NCI-H2171 treated with DMSO at 0.1 percent for 48 hours (cell line): ENCODE measurements at regions not wholly inside any gene's neighbourhood (a gene's known extent, or its start where the extent isn't known, plus 50 kb on each side); places are given as distances from the start of the nearest gene placed in this dataset.

ENCODE experiments used
- DNase-seq: peaks from one replicate; lab custom pipeline; 2025; lab: John Stamatoyannopoulos, UW

GRCh38 chr17:45720386-45720785, 63.7 kb upstream of the CRHR1 start:
- DNase-seq, result no peak

- no peak for DNase-seq
Measured at GRCh38 chr17:45722161-45722560, 62.0 kb upstream of the CRHR1 start.

DNA sequence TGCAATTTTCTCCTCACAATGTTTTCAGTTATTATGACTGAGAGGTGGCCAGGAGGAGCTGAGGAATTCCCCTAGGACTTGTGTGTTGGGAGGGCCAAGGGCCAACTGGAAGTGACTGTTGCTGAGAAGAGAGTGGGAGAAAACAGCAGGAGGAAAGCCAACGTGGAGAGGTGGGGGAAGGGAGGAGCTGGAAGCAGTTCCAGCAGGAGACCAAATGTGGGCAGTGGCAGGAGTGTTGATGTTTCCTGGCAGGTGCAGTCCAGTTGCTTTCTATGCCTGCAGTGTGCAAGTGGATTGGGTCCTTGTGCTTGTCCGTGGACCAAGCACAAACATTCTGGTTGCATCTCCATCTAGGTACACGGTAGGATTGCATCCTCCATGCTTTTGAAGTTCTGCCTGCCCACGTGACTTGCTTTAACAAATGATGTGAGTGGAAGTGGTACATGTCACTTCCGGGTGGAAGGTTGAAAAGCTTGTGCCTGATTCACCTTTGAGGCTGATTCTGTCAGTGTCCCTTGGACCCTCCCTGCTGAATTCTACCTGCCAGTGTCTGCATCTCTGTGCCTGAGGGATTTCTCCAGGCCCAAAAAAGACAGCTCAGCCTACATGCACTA, 54.7 kb upstream of the CRHR1 start:
- no peak for DNase-seq

DNA sequence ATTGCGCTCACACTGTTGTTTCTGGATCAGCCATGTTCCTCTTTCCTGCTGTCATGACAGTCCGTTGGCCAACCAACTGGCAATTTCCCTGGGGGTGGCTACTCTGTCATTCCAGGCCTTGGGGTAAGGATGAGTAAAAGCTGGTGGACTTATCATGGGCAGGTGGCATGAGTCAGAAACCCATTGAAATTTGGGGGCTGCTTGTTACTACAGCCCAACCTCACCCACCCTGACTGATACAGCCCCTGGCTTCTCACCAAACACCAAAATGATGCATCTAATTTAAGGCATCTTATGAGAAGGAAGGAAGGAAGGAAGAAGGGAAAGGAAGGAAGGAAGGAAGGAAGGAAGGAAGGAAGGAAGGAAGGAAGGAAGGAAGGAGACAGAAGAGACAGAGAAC, 53.9 kb upstream of the CRHR1 start:
- DNase-seq, result no peak

DNA sequence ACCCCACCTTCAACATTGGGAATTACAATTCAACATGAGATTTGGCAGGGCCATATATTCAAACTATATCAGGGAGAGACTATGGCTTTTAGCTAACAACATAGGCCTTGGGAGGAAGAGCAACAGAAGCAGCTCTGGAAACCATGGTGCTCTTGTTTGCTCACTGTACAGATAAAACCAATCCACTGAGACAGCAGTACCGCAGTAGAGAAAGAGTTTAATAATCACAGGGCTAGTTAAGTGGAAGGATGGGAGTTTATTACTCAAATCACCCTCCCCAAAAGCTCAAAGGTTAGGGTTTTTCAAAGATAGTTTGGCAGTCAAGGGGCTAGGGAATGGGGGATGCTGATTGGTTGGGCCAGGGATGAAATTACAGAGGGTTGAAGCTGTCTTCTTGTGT, 52.7 kb upstream of the CRHR1 start:
- DNase-seq, result no peak

DNA sequence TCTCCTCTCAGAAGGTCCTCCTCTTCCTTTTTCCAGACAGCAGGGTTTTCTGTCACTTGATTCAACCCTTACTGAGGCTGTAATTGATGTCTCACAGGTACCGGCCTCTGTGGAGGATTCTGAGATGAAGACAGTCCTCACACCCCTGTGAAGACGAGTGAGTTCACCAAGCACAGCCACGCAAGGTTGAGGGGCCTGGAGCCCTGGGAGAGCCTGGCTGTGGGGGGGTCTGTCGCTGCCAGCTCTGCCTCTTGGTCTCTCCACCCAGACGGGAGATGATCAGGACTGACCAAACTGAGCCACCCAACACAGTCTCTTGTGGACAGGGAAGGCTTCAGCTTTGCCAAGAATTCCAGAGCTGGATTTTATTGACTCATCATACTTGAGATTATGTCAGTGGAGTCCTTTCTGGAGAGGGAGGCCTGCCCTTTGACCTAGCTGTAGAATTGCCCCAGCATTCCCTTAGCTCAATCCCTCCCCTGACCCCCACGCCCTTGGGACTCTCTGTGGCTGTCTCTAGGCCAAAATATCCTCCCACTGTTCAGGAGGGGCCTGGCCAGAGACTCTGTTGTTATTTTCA, 51.1 kb upstream of the CRHR1 start:
- DNase-seq, result no peak

DNA sequence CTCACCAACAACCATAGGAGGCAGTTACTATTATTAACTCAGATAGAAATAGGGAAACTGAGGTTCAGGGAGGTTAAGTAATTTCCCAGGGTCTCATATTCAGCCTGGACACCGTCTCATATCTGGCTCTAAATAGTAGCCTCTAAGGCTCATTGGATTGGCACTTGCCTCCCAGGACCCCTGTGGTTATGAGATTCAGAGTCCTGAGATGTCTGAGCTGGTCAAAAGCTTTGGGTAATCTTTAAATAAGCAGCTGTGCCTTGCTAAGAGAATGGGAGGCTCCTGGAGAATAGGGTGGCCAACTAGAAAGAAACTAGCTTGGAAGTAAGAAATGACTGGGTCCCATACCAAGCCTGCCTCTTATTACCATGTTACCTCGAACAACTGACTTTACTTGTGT, 50.3 kb upstream of the CRHR1 start:
- DNase-seq, result no peak
